ENCODE measurements at regions not wholly inside any gene's neighbourhood (a gene's known extent, or its start where the extent isn't known, plus 50 kb on each side); places are given as distances from the start of the nearest gene placed in this dataset.

GRCh38 chr2:220695397-220696279 is 876.5 kb downstream of the EPHA4 start:
- H3K4me1 Mint-ChIP-seq: no peaks in the 10 kb centered on the region
- POLR2A ChIA-PET: no interaction called here
- ATAC-seq (ENCODE audit: low read depth) (no peak), DNase-seq (no peak)
- H3K27ac Mint-ChIP-seq: no peak overlapping the region
- no peaks in the 10 kb centered on the region for H3K36me3 Mint-ChIP-seq
- peaks cover under 1% of the 10 kb centered on the region for H3K9me3 Mint-ChIP-seq
- no peaks in the 10 kb centered on the region for H3K27me3 Mint-ChIP-seq
- no peak overlapping the region for H3K4me3 Mint-ChIP-seq

- Mint-ChIP-seq H3K4me1 (no peaks in the 10 kb centered on the region), H3K27me3 (no peaks in the 10 kb centered on the region), H3K36me3 (no peaks in the 10 kb centered on the region), H3K27ac (no peak overlapping the region), H3K9me3 (peaks cover 4% of the 10 kb centered on the region), H3K4me3 (no peak overlapping the region)
- ATAC-seq (ENCODE audit: low read depth) (no peak), DNase-seq (no peak)
- POLR2A ChIA-PET: no interaction called here
Observed at GRCh38 chr2:220696280-220696669, 875.8 kb downstream of the EPHA4 start.

- Mint-ChIP-seq H3K27me3 (no peaks in the 10 kb centered on the region), H3K4me1 (no peaks in the 10 kb centered on the region), H3K4me3 (no peak overlapping the region), H3K36me3 (no peaks in the 10 kb centered on the region), H3K27ac (no peak overlapping the region), H3K9me3 (peaks cover 4% of the 10 kb centered on the region)
- ATAC-seq (ENCODE audit: low read depth) (no peak), DNase-seq (no peak)
- POLR2A ChIA-PET: no interaction called here
Observed at GRCh38 chr2:220697011-220697410, 875.1 kb downstream of the EPHA4 start.

- H3K4me3 Mint-ChIP-seq: no peak overlapping the region
- no peak overlapping the region for H3K27ac Mint-ChIP-seq
- POLR2A ChIA-PET: no interaction called here
- no peaks in the 10 kb centered on the region for H3K36me3 Mint-ChIP-seq
- H3K9me3 Mint-ChIP-seq: peaks cover 5% of the 10 kb centered on the region
- H3K4me1 Mint-ChIP-seq: no peaks in the 10 kb centered on the region
- DNase-seq (no peak), ATAC-seq (ENCODE audit: low read depth) (no peak)
- H3K27me3 Mint-ChIP-seq: no peaks in the 10 kb centered on the region
Observed at GRCh38 chr2:220701115-220701514, 871.0 kb downstream of the EPHA4 start.

- H3K4me1 Mint-ChIP-seq: no peaks in the 10 kb centered on the region
- H3K36me3 Mint-ChIP-seq: no peaks in the 10 kb centered on the region
- no peak overlapping the region for H3K27ac Mint-ChIP-seq
- H3K27me3 Mint-ChIP-seq: no peaks in the 10 kb centered on the region
- H3K4me3 Mint-ChIP-seq: no peak overlapping the region
- H3K9me3 Mint-ChIP-seq: peaks cover 5% of the 10 kb centered on the region
- POLR2A ChIA-PET: no interaction called here
- no peak for DNase-seq
- no peak for ATAC-seq (ENCODE audit: low read depth)
Observed at GRCh38 chr2:220703279-220703678, 868.8 kb downstream of the EPHA4 start.

- ATAC-seq (ENCODE audit: low read depth) (no peak), DNase-seq (no peak)
- no peaks in the 10 kb centered on the region for H3K36me3 Mint-ChIP-seq
- no peak overlapping the region for H3K27ac Mint-ChIP-seq
- no peaks in the 10 kb centered on the region for H3K27me3 Mint-ChIP-seq
- H3K4me3 Mint-ChIP-seq: no peak overlapping the region
- H3K4me1 Mint-ChIP-seq: no peaks in the 10 kb centered on the region
- peaks cover 5% of the 10 kb centered on the region for H3K9me3 Mint-ChIP-seq
- POLR2A ChIA-PET: no interaction called here
Observed at GRCh38 chr2:220704081-220704480, 868.0 kb downstream of the EPHA4 start.

GRCh38 chr2:220704810-220705209 is 867.3 kb downstream of the EPHA4 start:
- Mint-ChIP-seq H3K27me3 (no peaks in the 10 kb centered on the region), H3K36me3 (no peaks in the 10 kb centered on the region), H3K4me3 (no peak overlapping the region), H3K9me3 (peaks cover 5% of the 10 kb centered on the region), H3K27ac (no peak overlapping the region), H3K4me1 (no peaks in the 10 kb centered on the region)
- ATAC-seq (ENCODE audit: low read depth) (no peak), DNase-seq (no peak)
- POLR2A ChIA-PET: no interaction called here

- no peaks in the 10 kb centered on the region for H3K27me3 Mint-ChIP-seq
- H3K36me3 Mint-ChIP-seq: no peaks in the 10 kb centered on the region
- no peak for DNase-seq
- no peak for ATAC-seq (ENCODE audit: low read depth)
- H3K27ac Mint-ChIP-seq: no peak overlapping the region
- no peak overlapping the region for H3K4me3 Mint-ChIP-seq
- peaks cover 5% of the 10 kb centered on the region for H3K9me3 Mint-ChIP-seq
- POLR2A ChIA-PET: no interaction called here
- H3K4me1 Mint-ChIP-seq: no peaks in the 10 kb centered on the region
Observed at GRCh38 chr2:220705678-220706077, 866.4 kb downstream of the EPHA4 start.

- peaks cover 3% of the 10 kb centered on the region for H3K9me3 Mint-ChIP-seq
- no peak for ATAC-seq (ENCODE audit: low read depth)
- no peaks in the 10 kb centered on the region for H3K4me1 Mint-ChIP-seq
- DNase-seq: no peak
- H3K36me3 Mint-ChIP-seq: no peaks in the 10 kb centered on the region
- H3K27me3 Mint-ChIP-seq: no peaks in the 10 kb centered on the region
- H3K4me3 Mint-ChIP-seq: no peak overlapping the region
- no peak overlapping the region for H3K27ac Mint-ChIP-seq
- POLR2A ChIA-PET: no interaction called here
Observed at GRCh38 chr2:220707261-220707660, 864.8 kb downstream of the EPHA4 start.

- Mint-ChIP-seq H3K27me3 (no peaks in the 10 kb centered on the region), H3K4me1 (no peaks in the 10 kb centered on the region), H3K4me3 (no peak overlapping the region), H3K27ac (no peak overlapping the region), H3K36me3 (no peaks in the 10 kb centered on the region), H3K9me3 (peaks cover 3% of the 10 kb centered on the region)
- ATAC-seq (ENCODE audit: low read depth) (no peak), DNase-seq (no peak)
- POLR2A ChIA-PET: no interaction called here
Observed at GRCh38 chr2:220708366-220708765, 863.7 kb downstream of the EPHA4 start.

GRCh38 chr2:220717283-220717682 is 854.8 kb downstream of the EPHA4 start:
- Mint-ChIP-seq H3K27ac (no peak overlapping the region), H3K27me3 (no peaks in the 10 kb centered on the region), H3K9me3 (peaks cover 3% of the 10 kb centered on the region), H3K4me1 (no peaks in the 10 kb centered on the region), H3K4me3 (no peak overlapping the region), H3K36me3 (no peaks in the 10 kb centered on the region)
- DNase-seq (no peak), ATAC-seq (ENCODE audit: low read depth) (no peak)
- POLR2A ChIA-PET: no interaction called here

GRCh38 chr2:220736778-220737177 is 835.3 kb downstream of the EPHA4 start:
- POLR2A ChIA-PET: no interaction called here
- no peak overlapping the region for H3K4me3 Mint-ChIP-seq

GRCh38 chr2:220743203-220743602 is 828.9 kb downstream of the EPHA4 start:
- POLR2A ChIA-PET: no interaction called here
- no peaks in the 10 kb centered on the region for H3K36me3 Mint-ChIP-seq
- H3K9me3 Mint-ChIP-seq: no peaks in the 10 kb centered on the region
- no peaks in the 10 kb centered on the region for H3K4me1 Mint-ChIP-seq
- ATAC-seq (ENCODE audit: low read depth) (no peak), DNase-seq (no peak)
- no peak overlapping the region for H3K4me3 Mint-ChIP-seq
- H3K27me3 Mint-ChIP-seq: no peaks in the 10 kb centered on the region
- H3K27ac Mint-ChIP-seq: no peak overlapping the region

More at GRCh38 chr2:220736778-220737177, 835.3 kb downstream of the EPHA4 start:
- no peak overlapping the region for H3K27ac Mint-ChIP-seq
- DNase-seq (no peak), ATAC-seq (ENCODE audit: low read depth) (no peak)
- no peaks in the 10 kb centered on the region for H3K9me3 Mint-ChIP-seq
- no peaks in the 10 kb centered on the region for H3K27me3 Mint-ChIP-seq
- no peaks in the 10 kb centered on the region for H3K4me1 Mint-ChIP-seq
- H3K36me3 Mint-ChIP-seq: no peaks in the 10 kb centered on the region

GRCh38 chr2:220744861-220745260 is 827.2 kb downstream of the EPHA4 start:
- H3K4me3 Mint-ChIP-seq: no peak overlapping the region
- POLR2A ChIA-PET: no interaction called here
- no peaks in the 10 kb centered on the region for H3K27me3 Mint-ChIP-seq
- ATAC-seq (ENCODE audit: low read depth) (no peak), DNase-seq (no peak)
- no peaks in the 10 kb centered on the region for H3K9me3 Mint-ChIP-seq
- H3K4me1 Mint-ChIP-seq: no peaks in the 10 kb centered on the region
- H3K27ac Mint-ChIP-seq: no peak overlapping the region
- H3K36me3 Mint-ChIP-seq: no peaks in the 10 kb centered on the region
